Stomach smooth muscle (tissue), 2 donors: ENCODE measurements at regions not wholly inside any gene's neighbourhood (a gene's known extent, or its start where the extent isn't known, plus 50 kb on each side); places are given as distances from the start of the nearest gene placed in this dataset.

Source experiments
- H3K27ac ChIP-seq: one replicate; pipeline ENCODE4 v1.7.0; 2013; ENCODE audit warnings: mild to moderate bottlenecking, low read length, inconsistent platforms
- H3K27me3 ChIP-seq, 2 donors: one replicate each; pipeline ENCODE4 v1.7.0; 2013; ENCODE audit warnings: low read length in 2 of 2; ENCODE audit not compliant: insufficient read depth in 2 of 2, control insufficient read depth in 1 of 2
- H3K36me3 ChIP-seq, 2 donors: one replicate each; pipeline ENCODE4 v1.7.0; 2013; ENCODE audit warnings: low read length in 2 of 2; ENCODE audit not compliant: control insufficient read depth in 2 of 2, insufficient read depth in 2 of 2
- H3K4me1 ChIP-seq: one replicate; pipeline ENCODE4 v1.7.0; 2013; ENCODE audit warnings: low read length; ENCODE audit not compliant: control insufficient read depth, insufficient read depth
- H3K4me3 ChIP-seq, 2 donors: one replicate each; pipeline ENCODE4 v1.7.0; 2013; ENCODE audit warnings: low read length in 2 of 2
- H3K9ac ChIP-seq, 2 donors: one replicate each; pipeline ENCODE4 v1.7.0; 2013; ENCODE audit warnings: low read length in 2 of 2, mild to moderate bottlenecking in 1 of 2
- H3K9me3 ChIP-seq, 2 donors: one replicate each; pipeline ENCODE4 v1.7.0; 2013; ENCODE audit warnings: low read length in 2 of 2; ENCODE audit not compliant: control insufficient read depth in 2 of 2
- donor health status: healthy.
- donor health status: Pancreatic carcinoma.

DNA sequence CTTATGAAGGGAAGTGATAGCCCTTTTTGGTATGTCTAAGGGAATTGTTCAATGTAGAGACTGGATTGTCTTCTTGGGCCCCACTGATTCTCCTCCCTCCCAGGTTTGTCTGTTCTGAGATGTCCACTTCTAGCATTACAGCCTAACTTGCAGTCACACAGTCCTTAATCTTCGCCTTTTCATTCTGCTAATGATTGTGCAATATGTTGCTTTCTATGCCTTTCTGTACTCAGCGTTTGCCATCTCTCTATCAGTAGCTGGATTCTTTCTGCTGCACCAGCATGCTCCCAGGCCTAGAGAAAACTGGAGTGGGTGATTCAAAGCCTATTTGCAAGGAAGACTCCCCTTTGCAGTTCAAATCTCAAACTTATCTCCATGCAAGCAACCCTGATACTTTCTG is 307.5 kb upstream of the DACH1 start:
- H3K9ac ChIP-seq = no peak overlapping the region
- H3K27ac ChIP-seq = no peak overlapping the region
- H3K36me3 ChIP-seq = no peaks in the 10 kb centered on the region
- H3K9me3 ChIP-seq = no peaks in the 10 kb centered on the region
- no peaks in the 10 kb centered on the region for H3K4me1 ChIP-seq
- H3K27me3 ChIP-seq = no peaks in the 10 kb centered on the region
- no peak overlapping the region for H3K4me3 ChIP-seq

- H3K9me3 ChIP-seq = no peaks in the 10 kb centered on the region
- H3K4me3 ChIP-seq = no peak overlapping the region
These were observed 303.6 kb upstream of the DACH1 start for GRCh38 chr13:72170571-72170970.

DNA sequence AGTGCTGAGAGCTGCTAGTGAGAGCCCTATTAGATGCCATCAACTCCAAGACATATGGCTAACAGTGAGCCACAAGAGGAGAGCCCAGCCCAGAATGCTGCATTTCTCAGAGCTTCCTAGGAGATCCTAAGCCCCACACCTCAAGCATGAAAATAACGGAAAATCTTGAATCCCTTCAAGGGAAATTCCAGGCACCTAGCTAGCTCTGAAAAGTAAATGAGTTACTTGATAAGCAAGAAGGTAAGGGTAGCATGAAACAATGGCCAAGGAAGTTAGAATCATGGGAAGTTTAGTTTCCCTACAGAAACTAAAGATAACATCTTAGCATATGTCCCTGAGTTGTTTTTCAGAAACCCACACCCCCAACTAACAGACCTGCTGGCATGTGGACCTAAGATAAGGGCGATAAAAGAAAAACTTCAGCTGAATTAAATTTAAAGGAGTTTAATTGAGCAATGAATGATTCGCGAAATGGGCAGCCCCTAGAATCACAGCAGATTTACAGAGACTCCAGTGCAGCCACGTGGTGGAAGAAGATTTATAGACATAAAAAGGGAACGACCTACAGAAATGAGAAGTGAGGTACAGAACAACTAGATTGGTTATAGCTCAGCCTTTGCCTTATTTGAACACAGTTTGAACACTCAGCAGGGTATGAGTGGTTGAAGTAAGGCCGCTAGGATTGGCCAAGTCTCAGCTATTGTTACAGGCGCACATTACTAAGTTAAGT is 301.3 kb upstream of the DACH1 start:
- Histone ChIP-seq H3K4me1 (no peaks in the 10 kb centered on the region), H3K9me3 (no peaks in the 10 kb centered on the region), H3K27me3 (no peaks in the 10 kb centered on the region), H3K36me3 (no peaks in the 10 kb centered on the region), H3K27ac (no peak overlapping the region), H3K4me3 (no peak overlapping the region), H3K9ac (no peak overlapping the region)

More at GRCh38 chr13:72170571-72170970, 303.6 kb upstream of the DACH1 start:
- Histone ChIP-seq H3K27me3 (no peaks in the 10 kb centered on the region), H3K27ac (no peak overlapping the region), H3K4me1 (no peaks in the 10 kb centered on the region), H3K9ac (no peak overlapping the region), H3K36me3 (no peaks in the 10 kb centered on the region)

DNA sequence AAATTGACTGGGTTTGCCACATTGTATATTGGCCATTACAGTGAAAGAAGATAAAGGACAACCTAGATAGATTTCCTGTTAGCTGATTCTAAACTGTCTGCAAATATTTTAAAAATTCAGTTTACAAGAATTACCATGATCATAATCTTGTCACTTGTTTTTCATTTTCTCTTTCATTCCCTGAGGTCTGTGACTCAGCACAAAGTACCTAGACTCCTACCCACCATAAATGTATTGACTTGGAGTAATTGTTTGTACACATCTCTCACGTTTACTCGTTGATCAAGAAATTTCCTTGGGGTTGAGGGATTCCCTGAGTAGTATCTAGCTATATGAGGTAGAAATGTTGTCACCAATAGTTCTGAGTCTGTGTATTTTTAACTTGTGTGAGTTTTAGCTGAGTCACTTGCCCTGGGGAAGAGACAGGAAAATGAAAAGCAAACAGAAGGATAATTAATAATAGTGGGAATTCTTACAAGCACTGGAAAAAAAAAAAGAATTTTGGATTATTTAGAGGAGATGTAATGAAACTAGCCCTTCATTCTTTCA is 299.2 kb upstream of the DACH1 start:
- Histone ChIP-seq H3K4me1 (no peaks in the 10 kb centered on the region), H3K9ac (no peak overlapping the region), H3K9me3 (no peaks in the 10 kb centered on the region), H3K27me3 (no peaks in the 10 kb centered on the region), H3K4me3 (no peak overlapping the region), H3K36me3 (no peaks in the 10 kb centered on the region), H3K27ac (no peak overlapping the region)

DNA sequence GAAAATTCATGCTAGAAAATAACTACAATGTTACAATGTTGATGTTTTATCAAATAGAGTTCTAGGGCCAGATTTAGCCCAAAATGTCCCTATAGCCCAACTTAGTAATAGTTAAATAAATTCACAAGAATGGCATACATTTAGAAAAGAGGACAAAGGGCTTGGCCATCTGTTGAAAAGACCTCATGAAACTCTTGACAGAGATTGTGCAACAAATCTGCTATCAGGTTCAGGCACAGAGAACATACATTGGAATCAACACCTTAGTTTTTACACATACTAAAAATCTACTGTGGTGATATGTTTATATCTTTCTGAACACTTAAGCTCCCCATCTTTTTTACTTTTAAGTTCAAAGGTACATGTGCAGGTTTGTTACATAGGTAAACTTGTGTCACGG is 298.3 kb upstream of the DACH1 start:
- Histone ChIP-seq H3K4me1 (no peaks in the 10 kb centered on the region), H3K9ac (no peak overlapping the region), H3K4me3 (no peak overlapping the region), H3K27me3 (no peaks in the 10 kb centered on the region), H3K36me3 (no peaks in the 10 kb centered on the region), H3K9me3 (no peaks in the 10 kb centered on the region), H3K27ac (no peak overlapping the region)

GRCh38 chr13:72164811-72165210 is 297.8 kb upstream of the DACH1 start:
- Histone ChIP-seq H3K4me1 (no peaks in the 10 kb centered on the region), H3K27me3 (no peaks in the 10 kb centered on the region), H3K9ac (no peak overlapping the region)

GRCh38 chr13:72163678-72164077 is 296.7 kb upstream of the DACH1 start:
- Histone ChIP-seq H3K27ac (no peak overlapping the region), H3K9me3 (no peaks in the 10 kb centered on the region), H3K9ac (no peak overlapping the region), H3K27me3 (no peaks in the 10 kb centered on the region), H3K36me3 (no peaks in the 10 kb centered on the region), H3K4me1 (no peaks in the 10 kb centered on the region), H3K4me3 (no peak overlapping the region)

More at GRCh38 chr13:72164811-72165210, 297.8 kb upstream of the DACH1 start:
- no peaks in the 10 kb centered on the region for H3K36me3 ChIP-seq
- no peaks in the 10 kb centered on the region for H3K9me3 ChIP-seq
- no peak overlapping the region for H3K27ac ChIP-seq
- no peak overlapping the region for H3K4me3 ChIP-seq

DNA sequence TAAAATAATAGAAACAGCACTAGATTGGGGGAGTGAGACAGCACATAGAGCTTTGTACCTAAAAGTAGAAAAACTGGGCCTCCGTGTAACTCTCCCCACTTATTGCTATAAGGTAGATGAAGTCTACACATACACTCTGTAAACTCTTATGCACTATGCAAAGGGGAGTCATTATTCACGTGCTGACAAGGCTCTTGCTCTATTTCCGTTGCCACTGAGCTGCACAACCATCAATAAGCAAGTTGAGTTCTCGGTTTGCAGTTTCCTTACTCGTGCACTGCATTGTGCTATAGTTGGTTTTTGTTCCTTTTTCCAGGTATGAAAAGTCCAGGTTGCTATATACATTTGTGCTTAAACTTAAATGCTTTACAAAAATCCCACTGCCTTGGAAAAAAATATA is 294.0 kb upstream of the DACH1 start:
- no peak overlapping the region for H3K27ac ChIP-seq
- H3K9ac ChIP-seq = no peak overlapping the region
- H3K4me3 ChIP-seq = no peak overlapping the region
- H3K36me3 ChIP-seq = no peaks in the 10 kb centered on the region
- H3K27me3 ChIP-seq = no peaks in the 10 kb centered on the region
- no peaks in the 10 kb centered on the region for H3K9me3 ChIP-seq
- no peaks in the 10 kb centered on the region for H3K4me1 ChIP-seq

DNA sequence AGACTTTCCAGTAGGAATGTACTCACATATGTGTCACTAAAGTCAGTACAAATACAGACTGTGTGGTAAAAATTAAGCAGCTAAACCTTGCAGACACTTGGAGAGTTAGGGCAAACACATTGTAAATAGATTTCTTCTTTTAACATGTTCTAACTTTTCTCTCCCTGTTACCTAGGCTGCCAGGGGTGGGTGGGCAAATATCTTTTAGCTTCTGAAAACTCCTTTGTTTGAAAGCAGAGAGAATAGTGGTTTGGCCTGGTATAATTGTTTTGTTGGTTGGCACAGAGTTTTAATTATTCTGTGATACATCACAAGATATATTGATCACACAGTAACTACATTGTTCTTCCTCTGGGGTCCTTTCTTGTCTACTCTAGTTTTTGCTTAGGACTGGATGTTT is 289.8 kb upstream of the DACH1 start:
- Histone ChIP-seq H3K27me3 (no peaks in the 10 kb centered on the region), H3K4me1 (no peaks in the 10 kb centered on the region), H3K9me3 (no peaks in the 10 kb centered on the region), H3K27ac (no peak overlapping the region), H3K4me3 (no peak overlapping the region), H3K9ac (no peak overlapping the region), H3K36me3 (no peaks in the 10 kb centered on the region)

GRCh38 chr13:72153272-72153671 is 286.3 kb upstream of the DACH1 start:
- Histone ChIP-seq H3K9ac (no peak overlapping the region), H3K4me3 (no peak overlapping the region), H3K27me3 (no peaks in the 10 kb centered on the region), H3K27ac (no peak overlapping the region), H3K4me1 (no peaks in the 10 kb centered on the region), H3K9me3 (no peaks in the 10 kb centered on the region), H3K36me3 (no peaks in the 10 kb centered on the region)

DNA sequence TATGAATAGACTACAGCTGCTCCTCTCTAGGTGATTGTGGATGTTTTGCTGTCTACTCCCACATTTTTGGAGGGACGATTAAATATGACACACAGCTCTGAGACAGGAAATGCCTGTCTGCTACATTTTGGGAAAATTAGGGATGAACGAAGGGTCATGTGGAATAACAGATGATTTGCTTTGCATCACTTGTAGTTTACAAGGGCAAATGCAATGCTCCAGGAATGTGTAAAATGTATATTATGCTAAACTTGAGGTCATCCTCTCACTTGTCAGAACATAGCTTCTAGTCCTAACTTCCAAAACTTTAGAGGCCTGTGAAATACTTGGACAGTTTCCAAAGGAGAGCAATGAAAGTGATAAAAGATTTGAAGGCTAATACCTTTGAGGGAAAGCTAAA is 284.2 kb upstream of the DACH1 start:
- no peak overlapping the region for H3K4me3 ChIP-seq
- peaks cover 0 to 2% of the 10 kb centered on the region in 2 donors for H3K9me3 ChIP-seq
- H3K36me3 ChIP-seq = no peaks in the 10 kb centered on the region
- H3K27me3 ChIP-seq = no peaks in the 10 kb centered on the region
- no peak overlapping the region for H3K27ac ChIP-seq
- no peak overlapping the region for H3K9ac ChIP-seq
- no peaks in the 10 kb centered on the region for H3K4me1 ChIP-seq
